SIG-M5 treated with dmso at 0.1 percent for 504 hours (cell line): ENCODE measurements at regions not wholly inside any gene's neighbourhood (a gene's known extent, or its start where the extent isn't known, plus 50 kb on each side); places are given as distances from the start of the nearest gene placed in this dataset.
A peak's percentile ranks its signal among the peaks of the same experiment; 100 is the strongest.

Source experiments
- DNase-seq: peaks from one replicate; lab custom pipeline; 2025; ENCODE audit not compliant: unreplicated experiment; lab: John Stamatoyannopoulos, UW

DNA sequence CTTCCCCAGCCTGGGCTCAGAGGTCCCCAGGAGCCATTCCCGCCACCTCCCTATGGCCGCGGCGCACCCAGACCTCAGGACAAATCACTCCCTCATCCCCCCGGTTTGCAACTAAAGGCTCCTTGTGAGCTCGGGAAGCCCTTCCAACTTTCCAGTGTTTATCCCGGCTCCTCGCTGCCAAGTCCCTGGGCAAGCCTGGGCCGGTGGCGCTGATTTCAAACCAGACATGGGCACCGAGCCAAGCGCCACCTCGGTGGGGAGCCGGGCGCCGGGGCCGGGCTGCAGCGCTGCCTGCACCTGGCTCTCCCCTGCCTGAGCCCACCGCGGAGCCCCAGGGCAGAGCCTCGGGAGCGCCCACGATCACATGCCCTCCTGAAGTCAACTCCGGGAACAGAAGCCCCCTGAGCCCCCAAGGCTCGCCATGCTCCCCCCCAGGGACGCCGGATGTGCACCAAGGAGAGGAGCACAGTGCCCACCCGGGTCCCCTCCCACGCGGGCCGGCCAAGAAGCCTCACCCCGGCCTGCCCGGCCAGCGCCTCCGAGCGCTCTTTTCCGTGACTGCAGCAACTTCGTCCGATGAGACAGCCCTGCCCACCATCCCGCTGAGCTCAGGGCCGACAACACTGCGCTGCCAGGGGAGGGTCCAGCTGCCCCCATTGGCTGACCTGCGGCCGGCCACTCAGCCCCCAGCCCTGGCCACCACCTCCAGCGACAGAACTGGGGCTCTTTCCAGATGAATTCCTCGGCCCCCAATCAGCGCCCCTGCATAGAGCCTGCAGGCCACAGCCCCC is 50.0 kb downstream of the NCOR2 start:
- no peak for DNase-seq

DNA sequence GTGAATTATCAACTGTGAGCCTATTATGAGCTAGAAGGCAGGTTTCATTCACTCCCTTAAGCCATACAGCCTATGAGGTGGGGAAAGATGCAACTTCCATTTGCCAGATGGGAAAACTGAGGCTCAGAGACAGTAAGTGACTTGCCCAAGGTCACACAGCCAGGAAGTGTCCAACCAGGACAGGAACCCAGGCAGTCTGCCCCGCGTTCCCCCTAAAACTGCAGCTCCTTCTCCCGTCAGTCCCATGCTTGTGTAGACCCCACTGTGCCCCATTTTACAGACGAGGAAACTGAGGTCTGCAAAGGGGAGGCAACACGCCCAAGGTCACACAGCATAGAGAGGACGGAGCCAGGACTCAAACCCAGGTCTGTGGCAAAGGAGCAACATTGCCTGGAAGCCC is 50.6 kb downstream of the NCOR2 start:
- no peak for DNase-seq

DNA sequence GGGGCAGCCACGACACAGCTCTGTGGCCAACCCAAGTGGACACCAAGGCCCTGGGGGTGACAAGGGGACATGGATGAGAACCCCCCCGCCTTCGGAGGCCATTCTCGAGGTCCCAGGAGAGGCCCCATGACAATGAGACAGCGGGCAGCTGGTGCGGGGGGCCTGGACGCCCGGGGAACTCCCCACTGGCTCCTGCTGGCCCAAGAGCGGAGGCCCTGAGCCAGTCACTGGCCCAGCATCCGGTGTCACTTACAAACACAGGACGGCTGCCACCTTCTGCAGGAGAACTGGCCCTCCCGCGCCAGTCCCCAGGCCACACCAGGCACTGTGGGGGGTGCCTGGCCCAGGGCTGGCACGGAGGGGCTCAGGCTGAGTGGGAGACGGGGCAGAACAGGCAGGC is 51.4 kb downstream of the NCOR2 start:
- no peak for DNase-seq

DNA sequence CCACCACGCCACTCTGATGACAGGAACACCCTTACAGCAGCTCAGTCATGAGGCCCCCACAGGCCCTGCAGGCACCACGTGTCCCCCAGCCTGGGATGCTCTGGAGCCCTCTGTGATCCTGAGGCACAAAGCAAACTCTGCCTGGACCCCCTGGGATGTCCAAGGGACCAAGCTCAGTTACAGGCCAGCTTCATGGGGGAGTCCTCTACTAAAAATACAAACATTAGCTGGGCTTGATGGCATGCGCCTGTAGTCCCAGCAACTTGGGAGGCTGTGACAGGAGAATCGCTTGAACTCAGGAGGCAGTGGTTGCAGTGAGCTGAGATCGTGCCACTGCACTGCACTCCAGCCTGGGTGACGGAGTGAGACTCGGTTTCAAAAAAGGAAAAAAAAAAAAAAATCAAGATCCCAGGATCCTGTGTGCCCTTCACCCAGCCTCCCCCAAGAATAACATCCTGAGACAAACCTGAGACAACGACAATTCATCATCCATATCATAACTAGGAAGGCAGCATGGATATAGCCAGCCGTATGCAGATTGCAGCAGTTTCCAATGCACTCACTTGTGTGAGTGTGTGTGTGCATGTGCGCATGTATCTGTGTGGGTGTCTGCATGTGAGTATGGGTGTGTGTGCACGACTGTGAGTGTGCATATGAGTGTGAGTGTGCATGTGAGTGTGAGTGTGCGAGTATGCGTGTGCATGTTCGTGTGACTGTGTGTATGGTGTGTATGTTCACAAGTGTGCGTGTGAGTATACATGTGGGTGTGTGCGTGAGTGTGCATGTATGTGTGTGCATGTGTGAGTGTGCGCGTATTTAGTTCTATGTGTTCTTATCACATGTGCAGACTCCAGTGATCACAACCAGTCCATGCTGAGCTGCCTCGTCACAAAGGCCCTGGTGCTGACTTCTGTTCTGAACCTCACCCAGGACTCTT is 52.1 kb downstream of the NCOR2 start:
- DNase-seq = no peak

DNA sequence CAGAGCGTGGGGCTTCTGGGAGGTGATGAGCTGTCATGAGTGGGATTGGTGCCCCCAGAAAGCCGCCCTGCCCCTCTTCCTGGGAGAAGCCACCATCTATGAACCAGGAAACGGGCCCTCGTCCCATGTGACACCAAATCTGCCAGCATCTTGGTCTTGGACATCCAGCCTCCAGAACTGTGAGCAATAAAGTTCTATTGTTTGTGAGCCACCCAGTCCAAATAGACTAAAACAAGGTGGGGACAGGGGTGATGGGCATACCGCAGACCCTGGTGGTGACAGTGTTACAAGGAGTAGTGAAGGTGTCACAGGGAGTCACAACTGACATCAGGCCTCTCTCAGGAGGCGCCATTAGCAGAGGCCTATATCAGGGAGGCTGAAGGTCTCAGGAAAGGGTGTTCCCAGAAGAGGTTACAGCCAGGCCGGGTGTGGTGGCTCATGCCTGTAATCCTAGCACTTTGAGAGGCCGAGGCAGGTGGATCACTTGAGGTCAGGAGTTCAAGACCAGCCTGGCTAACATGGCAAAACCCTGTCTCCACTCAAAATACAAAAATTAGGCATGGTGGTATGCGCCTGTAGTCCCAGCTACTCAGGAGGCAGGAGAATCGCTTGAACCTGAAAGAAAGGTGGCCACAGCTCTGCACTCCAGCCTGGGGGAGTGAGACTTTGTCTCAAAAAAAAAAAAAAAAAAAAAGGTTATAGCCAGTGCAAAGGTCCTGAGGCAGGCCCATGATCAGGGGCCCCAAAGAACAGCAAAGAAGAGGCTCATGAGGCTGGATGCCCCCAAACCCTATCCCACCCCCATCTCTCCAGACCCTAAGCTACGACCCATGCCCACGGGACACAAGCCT is 53.0 kb downstream of the NCOR2 start:
- DNase-seq = no peak

- no peak for DNase-seq
Measured at GRCh38 chr12:124513297-124513867, 54.0 kb downstream of the NCOR2 start.

DNA sequence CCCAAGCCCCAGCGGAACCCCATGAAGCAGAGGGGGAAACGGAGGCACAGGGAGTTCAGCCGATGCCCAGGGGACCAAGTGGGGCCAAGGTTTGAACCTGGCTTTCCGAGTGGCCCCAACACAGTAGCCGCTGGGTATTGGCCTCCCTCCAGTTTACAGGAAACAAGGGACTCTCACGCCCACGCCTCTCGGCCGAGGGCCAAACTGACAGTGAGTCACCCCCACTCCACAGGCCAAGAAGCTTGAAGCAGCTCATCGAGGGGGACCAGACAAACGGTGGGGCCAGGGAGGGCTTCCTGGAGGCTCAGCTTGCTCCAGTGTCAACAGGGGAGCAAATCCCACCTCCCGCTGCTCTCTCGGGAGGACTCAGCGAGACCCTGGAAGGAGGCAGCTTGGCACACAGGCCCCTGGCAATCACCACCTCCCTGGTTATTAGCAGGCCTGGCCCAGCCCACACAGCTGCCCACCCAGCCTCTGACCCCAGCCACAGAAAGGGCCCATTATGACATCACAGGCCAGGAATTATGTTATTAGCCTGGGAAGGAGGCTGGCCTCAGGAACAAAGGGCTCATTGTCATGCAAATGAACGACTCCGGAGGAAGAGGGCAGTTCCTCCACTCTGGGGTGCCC is 54.6 kb downstream of the NCOR2 start:
- no peak for DNase-seq

GRCh38 chr12:124511259-124511985 is 56.0 kb downstream of the NCOR2 start:
- DNase-seq = no peak

GRCh38 chr12:124510301-124510970 is 57.0 kb downstream of the NCOR2 start:
- DNase-seq = no peak

DNA sequence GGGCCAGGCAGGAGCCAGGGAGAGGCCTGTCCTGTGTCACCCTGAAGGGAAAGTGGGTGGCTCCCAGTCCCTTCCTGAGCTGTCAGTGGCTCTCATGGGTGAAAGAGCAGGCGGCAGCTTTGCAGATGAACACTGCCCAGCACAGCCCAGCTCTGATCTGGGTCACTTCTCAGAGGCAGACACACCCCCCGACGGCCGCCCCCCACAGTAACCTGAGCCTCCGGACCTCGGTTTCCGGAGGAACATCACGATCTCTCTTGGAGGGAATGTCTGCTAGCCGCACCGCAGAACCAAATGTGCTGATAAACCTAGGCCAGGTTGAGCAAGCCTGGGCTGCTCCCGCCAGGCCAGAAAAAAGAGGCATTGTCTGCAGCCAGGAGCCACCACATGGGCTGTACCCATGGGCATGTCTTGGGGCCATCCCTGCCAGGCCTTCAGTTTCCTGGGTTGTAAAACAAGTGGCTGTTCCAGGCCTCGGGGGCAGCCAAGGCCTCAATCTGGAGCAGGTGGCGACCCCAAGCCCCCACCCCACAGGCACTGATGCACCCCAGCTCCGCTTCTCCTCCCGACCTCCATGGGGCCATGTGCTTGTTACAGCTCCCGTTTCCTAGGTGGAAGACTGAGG is 57.6 kb downstream of the NCOR2 start:
- no peak for DNase-seq

GRCh38 chr12:124509300-124509675 is 58.1 kb downstream of the NCOR2 start:
- no peak for DNase-seq

- DNase-seq = peak; percentile 6
Measured at GRCh38 chr12:124508381-124509079, 58.9 kb downstream of the NCOR2 start.

DNA sequence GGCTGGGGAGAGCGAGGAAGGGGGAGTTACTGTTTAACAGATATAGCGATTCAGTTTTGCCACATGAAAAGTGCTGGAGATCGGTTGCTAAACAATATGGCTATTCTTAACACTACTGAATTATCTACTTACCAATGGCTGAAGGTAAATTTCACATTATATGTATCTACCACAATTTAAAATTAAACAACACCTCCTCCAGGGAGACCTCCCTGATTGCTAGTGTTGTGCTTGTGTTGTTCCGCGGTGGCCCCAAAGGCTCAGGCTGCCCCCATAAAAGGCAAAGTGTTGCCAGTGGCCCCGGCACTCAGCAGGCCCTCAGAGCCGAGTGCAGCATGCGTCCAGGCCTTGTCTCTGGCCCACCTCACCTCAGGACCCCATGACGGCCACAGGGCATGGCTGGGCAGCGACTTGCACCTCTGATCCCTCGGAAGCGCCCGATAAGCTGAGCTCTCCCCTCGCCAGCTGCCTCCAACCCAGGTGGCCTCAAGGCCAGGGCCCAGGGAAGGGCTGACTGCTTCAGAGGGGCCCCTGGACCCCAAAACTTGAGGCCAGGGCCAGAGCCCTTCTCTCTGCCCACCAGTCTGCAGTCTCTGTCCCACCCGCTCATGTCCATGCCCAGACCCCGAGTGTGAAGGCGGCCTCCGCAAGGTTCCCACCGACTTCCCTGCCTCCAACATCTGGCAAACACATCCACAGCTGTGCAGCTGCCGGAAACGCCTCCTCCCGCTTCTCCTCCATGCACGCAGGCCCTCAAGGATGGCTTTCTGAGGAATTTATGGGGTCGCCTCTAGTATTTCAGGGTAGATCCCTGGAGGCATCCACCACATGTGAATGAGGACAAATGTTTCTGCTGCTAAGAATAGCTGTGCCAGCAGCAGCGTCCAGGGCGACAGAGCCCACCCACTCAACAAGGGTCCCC is 60.0 kb downstream of the NCOR2 start:
- no peak for DNase-seq

GRCh38 chr12:124506832-124507153 is 60.6 kb downstream of the NCOR2 start:
- DNase-seq = no peak

GRCh38 chr12:124506145-124506831 is 61.1 kb downstream of the NCOR2 start:
- peak; percentile 86 for DNase-seq

- DNase-seq = peak; percentile 79
Measured at GRCh38 chr12:124505001-124505818, 62.2 kb downstream of the NCOR2 start.
